ENCODE measurements at regions not wholly inside any gene's neighbourhood (a gene's known extent, or its start where the extent isn't known, plus 50 kb on each side); places are given as distances from the start of the nearest gene placed in this dataset.

GRCh38 chr16:50436271-50436670, 67.5 kb upstream of the BRD7 start:
- DNase-seq (ENCODE audit: low read depth in 1 of 2, low spot score in 2 of 2), result no peak
- Histone ChIP-seq H3K27me3 (replicated peaks) (peaks cover 3% of the 10 kb centered on the region; the same call in 1 of the 2 replicates), H3K4me1 (replicated peaks) (no peaks in the 10 kb centered on the region), H3K9me3 (replicated peaks) (no peaks in the 10 kb centered on the region), H3K36me3 (no peaks in the 10 kb centered on the region), H3K4me3 (no peak overlapping the region), H3K27ac (no peak overlapping the region)

- Histone ChIP-seq H3K4me3 (no peak overlapping the region), H3K27ac (no peak overlapping the region), H3K36me3 (no peaks in the 10 kb centered on the region), H3K9me3 (replicated peaks) (no peaks in the 10 kb centered on the region), H3K4me1 (replicated peaks) (no peaks in the 10 kb centered on the region), H3K27me3 (replicated peaks) (peaks cover 3% of the 10 kb centered on the region; the same call in 1 of the 2 replicates)
- DNase-seq (ENCODE audit: low read depth in 1 of 2, low spot score in 2 of 2), result no peak
Observed at GRCh38 chr16:50434872-50435478, 66.2 kb upstream of the BRD7 start.

GRCh38 chr16:50430076-50430475, 61.3 kb upstream of the BRD7 start:
- H3K27me3 ChIP-seq (replicated peaks), result peaks cover 3% of the 10 kb centered on the region; the same call in 1 of the 2 replicates
- no peak for DNase-seq (ENCODE audit: low read depth in 1 of 2, low spot score in 2 of 2)
- no peaks in the 10 kb centered on the region for H3K4me1 ChIP-seq (replicated peaks)
- H3K9me3 ChIP-seq (replicated peaks), result no peaks in the 10 kb centered on the region
- H3K4me3 ChIP-seq, result no peak overlapping the region
- H3K36me3 ChIP-seq, result no peaks in the 10 kb centered on the region
- no peak overlapping the region for H3K27ac ChIP-seq

DNA sequence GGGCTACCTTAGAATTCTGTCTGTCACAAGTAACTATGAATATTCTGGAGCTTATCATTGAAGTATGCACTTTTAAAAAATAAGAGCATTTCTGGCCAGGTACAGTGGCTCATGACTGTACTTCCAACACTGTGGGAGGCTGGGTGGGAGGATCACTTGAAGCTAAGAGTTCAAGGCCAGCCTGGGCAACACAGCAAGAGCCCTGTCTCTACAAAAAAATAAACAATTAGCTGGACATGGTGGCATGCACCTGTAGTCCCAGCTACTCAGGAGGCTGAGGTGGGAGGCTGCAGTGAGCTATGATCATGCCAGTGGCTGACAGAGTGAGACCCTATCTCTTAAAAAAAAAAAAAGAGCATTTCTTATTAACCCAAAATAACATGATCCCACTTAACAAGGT, 60.0 kb upstream of the BRD7 start:
- Histone ChIP-seq H3K27me3 (replicated peaks) (peaks cover 10% of the 10 kb centered on the region), H3K36me3 (no peaks in the 10 kb centered on the region), H3K9me3 (replicated peaks) (no peaks in the 10 kb centered on the region), H3K4me1 (replicated peaks) (no peaks in the 10 kb centered on the region), H3K27ac (no peak overlapping the region), H3K4me3 (no peak overlapping the region)
- DNase-seq (ENCODE audit: low read depth in 1 of 2, low spot score in 2 of 2), result no peak

DNA sequence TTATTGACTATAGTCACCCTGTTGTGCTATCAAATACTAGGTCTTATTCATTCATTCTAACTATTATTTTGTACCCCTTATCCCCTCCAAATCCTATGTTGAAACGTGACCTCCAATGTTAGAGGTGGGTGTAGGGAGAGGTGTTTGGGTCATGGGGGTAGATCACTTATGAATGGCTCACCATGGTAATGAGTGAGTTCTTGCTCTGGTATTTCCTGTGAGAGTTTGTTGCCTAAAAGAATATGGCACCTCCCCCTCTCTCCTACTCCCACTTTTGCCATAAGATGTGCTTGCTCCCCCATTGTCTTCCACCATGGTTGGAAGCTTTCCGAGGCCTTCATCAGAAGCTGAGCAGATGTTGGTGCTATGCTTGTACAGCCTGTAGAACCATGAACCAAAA, 59.3 kb upstream of the BRD7 start:
- Histone ChIP-seq H3K4me1 (replicated peaks) (no peaks in the 10 kb centered on the region), H3K27me3 (replicated peaks) (peaks cover 16% of the 10 kb centered on the region), H3K36me3 (no peaks in the 10 kb centered on the region), H3K4me3 (no peak overlapping the region), H3K27ac (no peak overlapping the region), H3K9me3 (replicated peaks) (no peaks in the 10 kb centered on the region)
- no peak for DNase-seq (ENCODE audit: low read depth in 1 of 2, low spot score in 2 of 2)

DNA sequence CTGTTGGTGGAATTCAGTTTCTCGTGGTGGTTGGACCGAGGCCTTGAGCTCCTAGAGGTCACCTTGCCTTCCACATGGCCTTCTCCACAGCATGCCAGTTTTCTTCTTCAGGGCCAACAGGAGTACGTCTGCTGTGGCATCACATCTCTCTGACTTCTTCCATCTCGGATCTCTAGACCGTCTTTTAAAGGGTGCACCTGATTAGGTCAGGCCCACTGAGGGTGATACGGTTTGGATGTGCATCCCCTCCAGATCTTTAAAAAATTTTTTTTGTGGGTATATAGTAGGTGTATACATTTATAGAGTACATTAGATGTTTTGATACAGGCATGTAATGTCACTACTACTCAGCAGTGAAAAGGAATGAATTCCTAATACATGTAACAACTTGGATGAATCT, 58.3 kb upstream of the BRD7 start:
- DNase-seq (ENCODE audit: low read depth in 1 of 2, low spot score in 2 of 2), result no peak
- no peak overlapping the region for H3K4me3 ChIP-seq
- H3K27me3 ChIP-seq (replicated peaks), result peaks cover 23% of the 10 kb centered on the region
- no peaks in the 10 kb centered on the region for H3K9me3 ChIP-seq (replicated peaks)
- no peak overlapping the region for H3K27ac ChIP-seq
- no peaks in the 10 kb centered on the region for H3K36me3 ChIP-seq
- no peaks in the 10 kb centered on the region for H3K4me1 ChIP-seq (replicated peaks)

DNA sequence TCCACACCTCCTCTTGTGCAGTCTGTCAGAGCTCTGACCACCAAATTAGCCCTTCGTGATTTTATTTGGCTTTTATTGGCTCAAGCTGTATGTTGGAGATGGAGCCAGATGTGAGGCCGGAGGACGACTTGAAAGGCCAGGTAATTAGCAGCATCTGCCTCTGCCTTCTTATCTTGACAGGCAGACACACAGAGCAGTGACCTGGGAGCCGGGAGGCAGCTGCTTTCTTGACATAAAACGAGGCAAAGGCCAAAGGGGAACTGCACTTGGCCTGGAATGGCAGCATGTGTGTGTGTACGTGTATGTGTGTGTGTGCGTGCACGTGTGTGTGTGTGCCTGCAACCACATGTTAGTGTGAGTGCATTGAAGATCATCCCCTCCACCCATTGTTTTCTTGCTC, 56.9 kb upstream of the BRD7 start:
- Histone ChIP-seq H3K27me3 (replicated peaks) (peaks cover 26% of the 10 kb centered on the region), H3K4me3 (no peak overlapping the region), H3K27ac (no peak overlapping the region), H3K36me3 (no peaks in the 10 kb centered on the region), H3K4me1 (replicated peaks) (no peaks in the 10 kb centered on the region), H3K9me3 (replicated peaks) (no peaks in the 10 kb centered on the region; the same call in 1 of the 2 replicates)
- no peak for DNase-seq (ENCODE audit: low read depth in 1 of 2, low spot score in 2 of 2)

GRCh38 chr16:50425044-50425443, 56.3 kb upstream of the BRD7 start:
- peaks cover 26% of the 10 kb centered on the region for H3K27me3 ChIP-seq (replicated peaks)
- no peaks in the 10 kb centered on the region for H3K36me3 ChIP-seq
- no peak for DNase-seq (ENCODE audit: low read depth in 1 of 2, low spot score in 2 of 2)
- H3K4me1 ChIP-seq (replicated peaks), result no peaks in the 10 kb centered on the region
- H3K9me3 ChIP-seq (replicated peaks), result no peaks in the 10 kb centered on the region; the same call in none of the 2 replicates
- H3K4me3 ChIP-seq, result no peak overlapping the region
- no peak overlapping the region for H3K27ac ChIP-seq

- peaks cover 26% of the 10 kb centered on the region for H3K27me3 ChIP-seq (replicated peaks)
- H3K36me3 ChIP-seq, result no peaks in the 10 kb centered on the region
- H3K9me3 ChIP-seq (replicated peaks), result no peaks in the 10 kb centered on the region; the same call in none of the 2 replicates
- H3K4me1 ChIP-seq (replicated peaks), result no peaks in the 10 kb centered on the region
- DNase-seq (ENCODE audit: low read depth in 1 of 2, low spot score in 2 of 2), result no peak
- no peak overlapping the region for H3K27ac ChIP-seq
- H3K4me3 ChIP-seq, result no peak overlapping the region
Observed at GRCh38 chr16:50422926-50423325, 54.1 kb upstream of the BRD7 start.

GRCh38 chr16:50419116-50419515, 50.3 kb upstream of the BRD7 start:
- no peak overlapping the region for H3K27ac ChIP-seq
- H3K9me3 ChIP-seq (replicated peaks), result peaks cover 4% of the 10 kb centered on the region
- no peaks in the 10 kb centered on the region for H3K4me1 ChIP-seq (replicated peaks)
- H3K27me3 ChIP-seq (replicated peaks), result peaks cover 19% of the 10 kb centered on the region
- DNase-seq (ENCODE audit: low read depth in 1 of 2, low spot score in 2 of 2), result no peak
- H3K36me3 ChIP-seq, result no peaks in the 10 kb centered on the region
- H3K4me3 ChIP-seq, result no peak overlapping the region
